ENCODE measurements at regions not wholly inside any gene's neighbourhood (a gene's known extent, or its start where the extent isn't known, plus 50 kb on each side); places are given as distances from the start of the nearest gene placed in this dataset.
"Not testable (repeated sequence)": the region's sequence is repeated elsewhere in the genome, so short reads cannot be mapped to it uniquely, and the experiment has no call there.

GRCh38 chr1:199031170-199031569 is 392.3 kb downstream of the PTPRC start:
- H2AFZ ChIP-seq (ENCODE audit: low read depth, low read length); H2BK15ac ChIP-seq (ENCODE audit: low read depth, poor library complexity, severe bottlenecking); H2AK5ac ChIP-seq (ENCODE audit: low read length, severe bottlenecking); H3K23ac ChIP-seq (ENCODE audit: low read length in 2 of 2); H3K14ac ChIP-seq (ENCODE audit: low read length in 2 of 2); H3K36me3 ChIP-seq (ENCODE audit: control insufficient read depth in 1 of 2, insufficient read depth in 2 of 2, low read depth in 1 of 2, low read length in 2 of 2); H3K4me2 ChIP-seq (ENCODE audit: low read length, poor library complexity, severe bottlenecking); H3K4ac ChIP-seq (ENCODE audit: low read depth in 1 of 2, low read length in 2 of 2); H3K4me3 ChIP-seq (ENCODE audit: insufficient read depth in 1 of 2, low read depth in 1 of 2, low read length in 2 of 2); H3K18ac ChIP-seq (ENCODE audit: low read depth in 1 of 2, low read length in 2 of 2); H3K4me1 ChIP-seq (ENCODE audit: control insufficient read depth, insufficient read depth, low read depth, low read length); H4K8ac ChIP-seq (ENCODE audit: low read length); DNase-seq; H4K91ac ChIP-seq (ENCODE audit: low read length); H3K9ac ChIP-seq (ENCODE audit: low read length); H2BK120ac ChIP-seq (ENCODE audit: low read depth, low read length); H3K27ac ChIP-seq (ENCODE audit: low read length, poor library complexity, severe bottlenecking); H3K27me3 ChIP-seq (ENCODE audit: control insufficient read depth in 1 of 2, insufficient read depth in 1 of 2, low read length in 2 of 2); H2BK12ac ChIP-seq (ENCODE audit: low read length in 2 of 2); H3K79me1 ChIP-seq (replicated peaks; ENCODE audit: low read length, poor library complexity, severe bottlenecking); H3K9me3 ChIP-seq (ENCODE audit: control insufficient read depth, low read length); H2BK5ac ChIP-seq (ENCODE audit: low read depth, low read length, poor library complexity, severe bottlenecking): not testable (repeated sequence)
- 40% methylated on average over 1 of the region's 1 CpG for WGBS

- not testable (repeated sequence) for H3K27me3 ChIP-seq (ENCODE audit: control insufficient read depth in 1 of 2, insufficient read depth in 1 of 2, low read length in 2 of 2); H3K4me3 ChIP-seq (ENCODE audit: insufficient read depth in 1 of 2, low read depth in 1 of 2, low read length in 2 of 2); H3K4me1 ChIP-seq (ENCODE audit: control insufficient read depth, insufficient read depth, low read depth, low read length); H3K9ac ChIP-seq (ENCODE audit: low read length); H3K79me1 ChIP-seq (replicated peaks; ENCODE audit: low read length, poor library complexity, severe bottlenecking); H2AFZ ChIP-seq (ENCODE audit: low read depth, low read length); H3K4me2 ChIP-seq (ENCODE audit: low read length, poor library complexity, severe bottlenecking); H3K9me3 ChIP-seq (ENCODE audit: control insufficient read depth, low read length); H2BK12ac ChIP-seq (ENCODE audit: low read length in 2 of 2); DNase-seq; H2BK5ac ChIP-seq (ENCODE audit: low read depth, low read length, poor library complexity, severe bottlenecking); H3K18ac ChIP-seq (ENCODE audit: low read depth in 1 of 2, low read length in 2 of 2); H2BK15ac ChIP-seq (ENCODE audit: low read depth, poor library complexity, severe bottlenecking); H2AK5ac ChIP-seq (ENCODE audit: low read length, severe bottlenecking); H3K4ac ChIP-seq (ENCODE audit: low read depth in 1 of 2, low read length in 2 of 2); H4K8ac ChIP-seq (ENCODE audit: low read length); H3K27ac ChIP-seq (ENCODE audit: low read length, poor library complexity, severe bottlenecking); H2BK120ac ChIP-seq (ENCODE audit: low read depth, low read length); H3K23ac ChIP-seq (ENCODE audit: low read length in 2 of 2); H3K36me3 ChIP-seq (ENCODE audit: control insufficient read depth in 1 of 2, insufficient read depth in 2 of 2, low read depth in 1 of 2, low read length in 2 of 2); H3K14ac ChIP-seq (ENCODE audit: low read length in 2 of 2); H4K91ac ChIP-seq (ENCODE audit: low read length)
- WGBS, result 88% methylated on average over 2 of the region's 3 CpGs
Observed at GRCh38 chr1:199032479-199032878, 393.6 kb downstream of the PTPRC start.

GRCh38 chr1:199033661-199034060 is 394.8 kb downstream of the PTPRC start:
- no peak overlapping the region for H3K23ac ChIP-seq (ENCODE audit: low read length in 2 of 2)
- no peak overlapping the region for H3K18ac ChIP-seq (ENCODE audit: low read depth in 1 of 2, low read length in 2 of 2)
- H3K9ac ChIP-seq (ENCODE audit: low read length), result no peak overlapping the region
- no peak overlapping the region for H3K27ac ChIP-seq (ENCODE audit: low read length, poor library complexity, severe bottlenecking)
- H3K4ac ChIP-seq (ENCODE audit: low read depth in 1 of 2, low read length in 2 of 2), result no peak overlapping the region
- H2BK12ac ChIP-seq (ENCODE audit: low read length in 2 of 2), result no peak overlapping the region
- H4K91ac ChIP-seq (ENCODE audit: low read length), result no peak overlapping the region
- no peak overlapping the region for H4K8ac ChIP-seq (ENCODE audit: low read length)
- H3K79me1 ChIP-seq (replicated peaks; ENCODE audit: low read length, poor library complexity, severe bottlenecking), result no peaks in the 10 kb centered on the region
- no peaks in the 10 kb centered on the region for H3K9me3 ChIP-seq (ENCODE audit: control insufficient read depth, low read length)
- H3K36me3 ChIP-seq (ENCODE audit: control insufficient read depth in 1 of 2, insufficient read depth in 2 of 2, low read depth in 1 of 2, low read length in 2 of 2), result no peaks in the 10 kb centered on the region
- H3K4me2 ChIP-seq (ENCODE audit: low read length, poor library complexity, severe bottlenecking), result no peak overlapping the region
- H2BK5ac ChIP-seq (ENCODE audit: low read depth, low read length, poor library complexity, severe bottlenecking), result no peak overlapping the region
- no peak overlapping the region for H2AK5ac ChIP-seq (ENCODE audit: low read length, severe bottlenecking)
- H2AFZ ChIP-seq (ENCODE audit: low read depth, low read length), result no peak overlapping the region
- no peak overlapping the region for H2BK15ac ChIP-seq (ENCODE audit: low read depth, poor library complexity, severe bottlenecking)
- H3K27me3 ChIP-seq (ENCODE audit: control insufficient read depth in 1 of 2, insufficient read depth in 1 of 2, low read length in 2 of 2), result no peaks in the 10 kb centered on the region
- no peak overlapping the region for H3K14ac ChIP-seq (ENCODE audit: low read length in 2 of 2)
- H2BK120ac ChIP-seq (ENCODE audit: low read depth, low read length), result no peak overlapping the region
- H3K4me3 ChIP-seq (ENCODE audit: insufficient read depth in 1 of 2, low read depth in 1 of 2, low read length in 2 of 2), result no peak overlapping the region
- no peak for DNase-seq
- H3K4me1 ChIP-seq (ENCODE audit: control insufficient read depth, insufficient read depth, low read depth, low read length), result no peaks in the 10 kb centered on the region

GRCh38 chr1:199038156-199038555 is 399.3 kb downstream of the PTPRC start:
- Histone ChIP-seq H3K36me3 (ENCODE audit: control insufficient read depth in 1 of 2, insufficient read depth in 2 of 2, low read depth in 1 of 2, low read length in 2 of 2) (no peaks in the 10 kb centered on the region), H2BK5ac (ENCODE audit: low read depth, low read length, poor library complexity, severe bottlenecking) (no peak overlapping the region), H3K14ac (ENCODE audit: low read length in 2 of 2) (no peak overlapping the region), H2AFZ (ENCODE audit: low read depth, low read length) (no peak overlapping the region), H2AK5ac (ENCODE audit: low read length, severe bottlenecking) (no peak overlapping the region), H3K27ac (ENCODE audit: low read length, poor library complexity, severe bottlenecking) (no peak overlapping the region), H4K91ac (ENCODE audit: low read length) (no peak overlapping the region), H3K4ac (ENCODE audit: low read depth in 1 of 2, low read length in 2 of 2) (no peak overlapping the region), H2BK120ac (ENCODE audit: low read depth, low read length) (no peak overlapping the region), H2BK15ac (ENCODE audit: low read depth, poor library complexity, severe bottlenecking) (no peak overlapping the region), H3K27me3 (ENCODE audit: control insufficient read depth in 1 of 2, insufficient read depth in 1 of 2, low read length in 2 of 2) (no peaks in the 10 kb centered on the region), H3K4me1 (ENCODE audit: control insufficient read depth, insufficient read depth, low read depth, low read length) (no peaks in the 10 kb centered on the region), H4K8ac (ENCODE audit: low read length) (no peak overlapping the region), H3K79me1 (replicated peaks; ENCODE audit: low read length, poor library complexity, severe bottlenecking) (no peaks in the 10 kb centered on the region), H3K4me3 (ENCODE audit: insufficient read depth in 1 of 2, low read depth in 1 of 2, low read length in 2 of 2) (no peak overlapping the region), H3K4me2 (ENCODE audit: low read length, poor library complexity, severe bottlenecking) (no peak overlapping the region), H2BK12ac (ENCODE audit: low read length in 2 of 2) (no peak overlapping the region), H3K18ac (ENCODE audit: low read depth in 1 of 2, low read length in 2 of 2) (no peak overlapping the region), H3K9me3 (ENCODE audit: control insufficient read depth, low read length) (no peaks in the 10 kb centered on the region), H3K9ac (ENCODE audit: low read length) (no peak overlapping the region), H3K23ac (ENCODE audit: low read length in 2 of 2) (no peak overlapping the region)
- DNase-seq, result no peak
- WGBS, result no CpG with 5 or more reads among the region's 3 CpGs

Measured in mesenchymal stem cell (in vitro differentiated cells and primary cell).